GM18868 (cell line): ENCODE measurements at regions not wholly inside any gene's neighbourhood (a gene's known extent, or its start where the extent isn't known, plus 50 kb on each side); places are given as distances from the start of the nearest gene placed in this dataset.

Experiments
- ATAC-seq: cut with Tn5 transposase; IDR thresholded peaks from one replicate; pipeline ENCODE4 v1.9.1; 2021; ENCODE audit warnings: mild to moderate bottlenecking, moderate library complexity; ENCODE audit not compliant: unreplicated experiment

DNA sequence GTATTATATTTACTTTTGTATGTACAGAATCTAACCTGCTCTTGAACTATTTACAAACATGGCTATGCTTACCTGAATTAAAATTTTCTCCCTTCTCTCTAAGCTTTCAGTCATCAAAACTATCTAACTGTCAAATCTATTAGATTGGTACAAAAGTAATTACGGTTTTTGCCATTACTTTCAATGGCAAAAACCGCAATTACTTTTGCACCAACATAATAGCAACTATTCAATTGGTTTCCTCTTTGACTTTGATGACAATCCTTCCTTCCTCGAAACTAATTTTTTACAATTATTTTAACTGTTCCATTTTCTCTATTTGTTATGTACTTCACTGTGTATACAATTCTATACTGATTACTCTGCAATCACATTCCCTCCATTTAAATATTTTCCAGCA lies 1019.4 kb upstream of the CDH2 start:
- no peak for ATAC-seq

DNA sequence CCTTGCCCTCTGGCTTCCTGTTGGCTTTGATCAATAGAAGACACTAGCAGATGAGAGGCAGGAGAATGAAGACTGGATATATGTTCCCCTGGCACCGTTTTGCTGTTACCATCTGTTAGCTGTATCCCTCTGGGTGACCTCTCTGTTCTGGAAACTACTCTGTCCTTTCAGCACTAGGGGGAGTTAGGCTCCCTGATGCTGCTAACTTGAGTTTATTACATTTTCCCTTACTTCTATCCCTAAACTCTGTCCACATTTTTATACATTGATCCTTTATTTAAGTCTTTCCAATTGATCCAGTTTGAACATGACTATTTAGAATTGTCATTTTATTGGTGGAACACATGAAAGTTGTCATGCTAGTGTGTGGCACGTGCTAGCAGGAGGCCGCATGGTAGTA lies 1014.3 kb upstream of the CDH2 start:
- no peak for ATAC-seq

GRCh38 chr18:29188760-29189159 lies 1011.8 kb upstream of the CDH2 start:
- no peak for ATAC-seq

DNA sequence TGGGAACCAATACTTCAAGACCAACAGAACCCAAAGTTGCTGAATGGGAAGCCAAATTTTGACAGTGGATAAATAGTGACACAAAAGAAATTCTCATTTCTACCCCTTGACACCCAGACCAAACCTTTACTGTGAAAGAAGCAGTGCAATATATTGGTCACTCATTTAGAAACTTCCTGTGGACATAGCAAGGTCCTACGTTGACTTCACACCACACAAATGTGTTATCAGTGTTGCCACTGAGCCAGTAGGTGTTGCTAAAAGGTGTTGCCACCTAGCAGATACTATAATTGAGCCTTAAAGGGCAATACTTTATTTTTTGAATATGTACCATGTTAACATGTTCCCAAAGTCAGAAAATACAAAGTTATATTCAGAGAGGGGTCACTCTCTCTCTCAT lies 1008.9 kb upstream of the CDH2 start:
- no peak for ATAC-seq

GRCh38 chr18:29184654-29185053 lies 1007.7 kb upstream of the CDH2 start:
- no peak for ATAC-seq

DNA sequence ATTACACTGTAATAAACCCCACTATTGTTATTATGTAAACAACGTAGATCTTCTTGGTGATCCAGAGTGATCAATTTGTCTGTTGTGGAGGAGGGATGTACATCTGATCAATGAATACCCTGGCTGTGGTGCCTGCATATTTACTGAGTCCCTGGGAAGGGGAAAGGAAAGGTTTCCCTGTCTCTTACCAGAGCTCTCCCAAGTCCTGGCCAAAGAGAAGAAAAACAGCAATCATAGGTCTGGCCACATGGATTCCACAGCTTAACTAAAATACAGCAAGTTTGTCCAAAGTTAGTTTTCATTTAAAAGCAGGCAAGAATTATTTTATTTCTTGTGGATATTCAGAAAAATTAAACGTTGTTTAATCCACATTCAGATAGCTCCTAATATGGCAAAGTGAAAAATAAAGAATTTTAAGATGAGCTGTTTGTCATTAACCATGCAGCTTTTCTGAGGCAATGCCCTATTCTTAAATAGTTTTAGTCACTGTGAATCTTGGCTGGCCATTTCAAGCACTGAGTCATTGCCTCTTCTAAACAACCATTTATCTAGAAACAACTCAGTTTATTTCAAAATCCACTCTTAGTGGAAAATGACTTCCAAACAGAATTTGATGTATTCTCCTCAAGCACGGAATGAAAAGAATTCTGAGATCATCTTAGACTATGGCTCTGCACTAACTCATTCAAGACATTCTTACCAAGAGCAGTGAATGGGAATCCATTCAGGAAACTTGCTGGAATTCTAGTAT lies 1004.4 kb upstream of the CDH2 start:
- ATAC-seq = no peak

DNA sequence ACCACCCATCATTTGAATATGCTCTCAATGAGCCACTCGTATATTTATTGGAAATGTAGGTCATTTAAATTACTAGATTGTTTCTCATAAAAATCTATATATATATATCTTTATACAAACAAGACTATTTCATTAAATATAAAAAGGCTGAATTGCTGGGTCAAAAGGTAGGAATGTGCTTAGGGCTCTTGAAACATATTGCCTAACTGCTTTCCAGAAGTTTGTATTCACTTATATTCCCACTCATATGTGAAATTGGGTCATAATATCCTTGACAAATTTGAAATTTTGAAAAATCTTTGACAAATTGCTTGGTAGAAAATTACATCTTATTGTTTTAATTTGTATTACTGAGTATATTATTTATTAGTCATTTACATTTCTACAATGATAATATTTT lies 999.8 kb upstream of the CDH2 start:
- no peak for ATAC-seq

DNA sequence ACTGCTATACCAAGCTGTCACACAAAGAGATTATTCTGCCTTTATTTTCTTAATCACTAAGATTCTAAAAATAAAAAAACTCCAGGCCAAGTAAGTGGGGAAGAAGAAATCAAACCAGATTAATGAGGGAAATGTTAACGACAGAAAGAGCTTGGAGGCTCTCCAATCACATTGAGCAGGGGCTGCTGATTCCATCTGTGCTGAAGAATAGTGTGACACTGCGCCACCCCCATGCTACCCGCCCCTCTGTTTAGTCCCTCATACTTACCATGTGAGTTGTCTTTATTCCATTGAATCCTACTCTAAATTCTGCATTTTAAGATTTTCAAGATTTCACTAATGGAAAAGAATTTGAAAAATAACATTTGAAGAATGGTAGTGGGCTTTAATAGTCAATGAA lies 998.0 kb upstream of the CDH2 start:
- ATAC-seq = no peak

- ATAC-seq = no peak
Measured at GRCh38 chr18:29172756-29173067, 995.8 kb upstream of the CDH2 start.

DNA sequence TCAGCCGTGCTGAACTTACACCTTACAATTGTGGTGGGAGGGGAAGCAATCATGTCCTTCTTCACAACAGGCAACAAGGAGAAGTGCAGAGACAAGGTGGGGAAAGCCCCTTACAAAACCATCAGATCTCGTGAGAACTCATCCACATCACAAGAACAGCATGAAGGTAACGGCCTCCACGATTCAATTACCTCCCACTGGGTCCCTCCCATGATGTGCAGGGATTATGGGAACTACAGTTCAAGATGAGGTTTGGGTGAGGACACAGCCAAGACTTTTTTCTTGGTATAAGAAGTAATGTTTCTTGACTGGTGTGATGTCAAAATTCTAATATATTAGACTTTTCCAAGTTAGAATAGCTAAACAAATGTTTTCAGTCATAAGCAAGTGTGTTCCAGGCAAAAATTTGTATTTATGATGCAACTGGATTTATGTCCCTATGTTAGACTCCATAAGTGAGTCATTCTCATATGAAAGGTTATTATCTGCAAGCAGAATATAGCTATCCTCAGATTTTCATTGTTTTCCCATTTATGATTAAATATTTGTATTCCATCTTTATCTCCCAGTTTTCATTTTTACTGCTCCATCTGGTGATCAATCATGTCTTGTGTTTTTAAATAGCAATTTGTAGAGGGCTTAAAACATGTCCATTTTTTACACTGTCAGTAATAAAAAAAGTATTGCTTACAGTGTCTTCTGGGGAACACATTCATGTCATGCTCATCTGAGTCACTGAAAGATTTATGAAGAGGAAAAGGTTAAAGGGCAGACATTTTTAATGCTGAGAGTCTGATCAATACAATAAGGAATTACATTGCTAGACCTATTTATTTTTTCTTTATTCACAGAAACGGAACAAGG lies 995.2 kb upstream of the CDH2 start:
- no peak for ATAC-seq

DNA sequence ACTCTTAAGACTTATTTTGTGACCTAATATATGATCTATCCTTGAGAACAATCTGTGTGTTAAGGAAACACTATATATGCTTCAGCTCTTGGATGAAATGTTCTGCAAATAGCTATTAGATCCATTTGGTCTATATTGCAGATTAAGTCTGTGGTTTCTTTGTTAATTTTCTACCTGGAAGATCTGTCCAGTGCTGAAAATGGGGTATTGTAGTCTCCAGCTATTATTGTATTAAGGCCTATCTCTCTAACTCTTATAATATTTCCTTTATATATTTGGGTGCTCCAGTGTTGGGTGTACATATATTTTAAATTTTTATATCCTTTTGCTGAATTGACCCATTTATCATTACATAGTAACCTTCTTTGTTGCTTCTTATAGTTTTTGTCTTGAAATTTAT lies 992.7 kb upstream of the CDH2 start:
- no peak for ATAC-seq

- no peak for ATAC-seq
Measured at GRCh38 chr18:29164993-29165599, 988.2 kb upstream of the CDH2 start.

GRCh38 chr18:29164020-29164706 lies 987.2 kb upstream of the CDH2 start:
- no peak for ATAC-seq

GRCh38 chr18:29163596-29163995 lies 986.7 kb upstream of the CDH2 start:
- ATAC-seq = no peak

- no peak for ATAC-seq
Measured at GRCh38 chr18:29161429-29161828, 984.5 kb upstream of the CDH2 start.

DNA sequence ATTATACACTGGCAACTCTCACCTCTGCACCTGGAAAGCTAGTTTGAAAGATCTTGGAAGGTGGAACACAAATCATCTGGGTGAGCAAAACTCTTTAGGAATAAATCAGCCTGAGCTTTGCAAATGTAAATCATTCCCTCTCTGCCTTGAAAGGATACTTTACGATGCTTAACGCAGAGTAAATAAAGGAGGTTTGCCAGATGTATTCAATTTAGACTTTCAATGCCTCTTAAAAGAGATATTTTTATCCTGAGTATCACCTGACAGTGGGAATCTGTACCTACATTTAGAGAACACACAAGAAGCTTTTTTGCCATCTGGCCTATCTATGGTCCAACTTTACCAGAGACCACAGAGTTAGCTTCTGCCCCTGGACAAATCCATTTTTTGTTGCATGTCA lies 983.2 kb upstream of the CDH2 start:
- ATAC-seq = no peak

DNA sequence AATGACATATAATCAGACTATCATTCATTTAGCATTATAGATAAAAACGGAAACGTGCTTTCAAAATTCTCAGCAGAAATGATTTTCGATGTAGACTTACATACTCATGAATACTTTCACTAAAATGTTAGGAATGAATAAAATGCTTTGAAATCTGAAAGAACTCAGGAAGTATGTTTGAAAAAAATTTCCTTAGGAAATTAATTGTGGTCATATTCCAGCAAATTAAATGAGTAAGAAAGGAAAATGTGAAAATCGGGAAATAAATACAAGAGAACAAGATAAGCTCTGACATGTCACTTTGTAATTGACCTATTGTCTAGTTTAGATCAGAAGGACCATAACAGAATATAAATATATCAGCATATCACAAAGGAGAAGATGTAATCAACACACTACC lies 981.0 kb upstream of the CDH2 start:
- ATAC-seq = no peak

DNA sequence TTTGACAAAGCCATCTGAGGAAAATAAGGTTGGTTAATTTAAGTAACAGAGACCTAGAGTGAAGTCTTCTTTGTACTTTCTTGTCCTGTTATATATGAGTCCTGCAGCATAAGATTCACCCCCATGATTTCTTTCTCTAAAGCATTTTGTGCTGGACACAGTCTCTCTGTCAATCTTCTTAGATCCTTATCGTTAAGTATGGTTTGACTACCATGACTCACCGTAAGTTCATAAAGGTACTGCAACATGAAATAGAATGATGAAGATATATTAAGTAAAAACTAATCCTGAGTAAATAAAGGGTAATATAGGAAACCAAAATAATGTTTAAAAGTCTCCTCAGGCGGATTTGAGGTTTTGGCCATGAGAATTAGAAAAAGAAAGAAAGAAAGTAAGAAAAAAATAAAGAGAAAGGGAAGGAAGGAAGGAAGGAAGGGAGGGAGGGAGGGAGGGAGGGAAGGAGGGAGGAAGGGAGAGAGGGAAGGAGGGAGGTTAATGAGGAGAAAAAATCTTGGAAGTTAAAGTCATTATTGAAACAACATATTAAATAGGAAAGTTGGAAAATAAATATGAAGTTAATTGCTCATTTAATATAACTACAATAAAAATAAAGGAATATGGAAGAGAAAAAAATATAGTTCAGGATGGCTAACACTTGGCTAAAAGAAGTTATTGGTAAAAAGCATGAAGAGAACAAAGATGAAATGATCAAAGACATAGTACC lies 980.3 kb upstream of the CDH2 start:
- ATAC-seq = no peak

GRCh38 chr18:29156531-29156930 lies 979.6 kb upstream of the CDH2 start:
- ATAC-seq = no peak

- no peak for ATAC-seq
Measured at GRCh38 chr18:29154758-29155725, 978.1 kb upstream of the CDH2 start.
